Common myeloid progenitor, CD34-positive (primary cell): ENCODE measurements at regions not wholly inside any gene's neighbourhood (a gene's known extent, or its start where the extent isn't known, plus 50 kb on each side); places are given as distances from the start of the nearest gene placed in this dataset.

Experiments used
- CTCF ChIA-PET: fragments of 350-600 bp; sonication (Branson Sonifier 250); formaldehyde crosslinking; loops from one replicate; lab custom pipeline; 2021; ENCODE audit warnings: antibody characterized with exemption; lab: Charles Lee
- POLR2A ChIA-PET: fragments of 350-600 bp; sonication (Branson Sonifier 250); formaldehyde crosslinking; loops from one replicate; lab custom pipeline; 2021; ENCODE audit warnings: antibody characterized with exemption; lab: Charles Lee
- DNase-seq, 3 donors: peaks; one replicate each; pipeline versions ENCODE4 v3.0.0 to v3.0.0-alpha.2; 2013
- H3K27ac ChIP-seq, 2 experiments: 1 replicate in 1 of 2; 2 replicates in 1 of 2; pipeline ENCODE4 v1.7.0; 2013; ENCODE audit warnings: inconsistent platforms in 2 of 2, low read length in 2 of 2, mild to moderate bottlenecking in 2 of 2, low read depth in 1 of 2, moderate library complexity in 1 of 2; ENCODE audit not compliant: severe bottlenecking in 2 of 2, insufficient read depth in 1 of 2, poor library complexity in 1 of 2
- H3K27me3 ChIP-seq, 5 experiments: replicated peaks in 2 of 5; 1 replicate in 3 of 5; 2 replicates in 2 of 5; pipeline versions ENCODE4 v1.6.1 to v1.7.0; 2013; ENCODE audit warnings: low read length in 4 of 5, mild to moderate bottlenecking in 2 of 5, moderate library complexity in 2 of 5, inconsistent platforms in 1 of 5; ENCODE audit not compliant: insufficient read depth in 5 of 5, control insufficient read depth in 4 of 5
- H3K36me3 ChIP-seq, 4 experiments: 1 replicate in 2 of 4; 2 replicates in 2 of 4; pipeline versions ENCODE4 v1.6.1 to v1.7.0; 2013; ENCODE audit warnings: low read length in 3 of 4, control low read depth in 1 of 4, mild to moderate bottlenecking in 1 of 4; ENCODE audit not compliant: control insufficient read depth in 4 of 4, insufficient read depth in 4 of 4
- H3K4me1 ChIP-seq, 4 experiments: 1 replicate in 3 of 4; 2 replicates in 1 of 4; pipeline versions ENCODE4 v1.6.1 to v1.7.1; 2013; ENCODE audit warnings: low read length in 3 of 4, mild to moderate bottlenecking in 3 of 4, control low read depth in 1 of 4, inconsistent platforms in 1 of 4, moderate library complexity in 1 of 4; ENCODE audit not compliant: control insufficient read depth in 4 of 4, insufficient read depth in 4 of 4; ENCODE audit errors: control extremely low read depth in 1 of 4
- H3K4me3 ChIP-seq, 7 experiments: 1 replicate in 4 of 7; 2 replicates in 3 of 7; pipeline versions ENCODE4 v1.5.1 to v1.7.0; 2013; ENCODE audit warnings: mild to moderate bottlenecking in 7 of 7, low read length in 6 of 7, moderate library complexity in 6 of 7, inconsistent platforms in 2 of 7, low read depth in 2 of 7, control low read depth in 1 of 7; ENCODE audit not compliant: insufficient read depth in 4 of 7, control insufficient read depth in 1 of 7; ENCODE audit errors: extremely low read depth in 1 of 7
- H3K9me3 ChIP-seq, 5 experiments: 1 replicate in 4 of 5; 2 replicates in 1 of 5; pipeline versions ENCODE4 v1.6.1 to v1.7.1; 2013; ENCODE audit warnings: low read length in 4 of 5, mild to moderate bottlenecking in 2 of 5, inconsistent platforms in 1 of 5, low read depth in 1 of 5, moderate library complexity in 1 of 5; ENCODE audit not compliant: control insufficient read depth in 4 of 5, insufficient read depth in 2 of 5; ENCODE audit errors: control extremely low read depth in 1 of 5
- WGBS: methylation state at CpG from one replicate; pipeline ENCODE4 v1.1.5; 2013; ENCODE audit not compliant: insufficient coverage; 5-methylcytosine and 5-hydroxymethylcytosine counted together

DNA sequence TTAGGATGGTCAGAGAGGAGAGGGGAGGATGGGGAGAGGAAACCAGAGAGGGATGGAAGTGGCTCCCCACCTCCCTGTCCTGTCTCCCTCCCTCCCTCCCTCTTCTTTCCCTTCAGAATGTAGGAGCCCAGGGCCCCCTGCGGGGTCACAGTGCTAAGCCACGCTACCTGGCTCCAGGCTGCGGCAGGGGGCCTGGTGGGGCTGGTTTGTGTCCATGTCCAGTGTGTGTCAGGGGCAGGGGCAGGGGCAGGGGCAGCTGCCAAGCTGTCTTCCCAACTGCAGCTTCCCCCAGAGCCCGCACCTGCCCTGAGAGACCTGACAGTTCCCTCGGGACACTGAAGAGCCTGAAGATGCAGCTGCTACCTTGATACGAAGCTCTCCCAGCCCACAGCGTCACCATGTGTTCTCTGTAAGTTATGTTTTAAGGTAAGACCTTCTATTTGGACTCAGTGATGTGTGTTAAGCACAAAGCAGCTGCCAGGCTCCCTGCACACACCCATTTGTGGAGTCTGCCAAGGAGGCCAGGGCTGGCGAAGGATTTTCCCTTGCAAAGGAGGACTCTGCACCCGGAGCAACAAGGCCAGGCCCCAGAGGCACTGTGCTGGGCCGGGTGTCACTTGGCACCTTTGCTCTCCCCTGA lies 121.8 kb upstream of the SMAD3 start:
- Histone ChIP-seq H3K4me1 (peaks cover 0 to 4% (median 0%) of the 10 kb centered on the region in 4 experiments), H3K27ac (no peak overlapping the region), H3K4me3 (no peak overlapping the region), H3K27me3 (no peaks in the 10 kb centered on the region), H3K36me3 (no peaks in the 10 kb centered on the region), H3K9me3 (no peaks in the 10 kb centered on the region)
- no peak for DNase-seq
- ChIA-PET POLR2A (no interaction called here), CTCF (interaction anchor here (0.8 to 5.5 kb wide), 3 partner anchors 35 to 512 kb away, joined by 3 to 39 read pairs (median 6); no protein-coding TSS in a partner anchor)
- 96% methylated on average over 9 of the region's 10 CpGs for WGBS

- ChIA-PET CTCF (interaction anchor here (0.8 to 5.5 kb wide), 4 partner anchors 36 to 511 kb away, joined by 3 to 39 read pairs (median 4); no protein-coding TSS in a partner anchor), POLR2A (no interaction called here)
- no peaks in the 10 kb centered on the region for H3K36me3 ChIP-seq
- H3K27me3 ChIP-seq, result no peaks in the 10 kb centered on the region
- no peak overlapping the region for H3K4me3 ChIP-seq
- no peak for DNase-seq
- 95% methylated on average over 11 of the region's 14 CpGs for WGBS
- peaks cover 0 to 4% (median 0%) of the 10 kb centered on the region in 4 experiments for H3K4me1 ChIP-seq
- no peaks in the 10 kb centered on the region for H3K9me3 ChIP-seq
- H3K27ac ChIP-seq, result no peak overlapping the region
Observed at GRCh38 chr15:66944121-66944520, 121.3 kb upstream of the SMAD3 start.

GRCh38 chr15:66945286-66945685 lies 120.1 kb upstream of the SMAD3 start:
- ChIA-PET CTCF (interaction anchor here (1.2 to 5.5 kb wide), 7 partner anchors 11 to 488 kb away, joined by 3 to 39 read pairs (median 6); no protein-coding TSS in a partner anchor), POLR2A (no interaction called here)
- Histone ChIP-seq H3K4me3 (no peak overlapping the region), H3K27me3 (no peaks in the 10 kb centered on the region), H3K4me1 (peaks cover 0 to 4% (median 0%) of the 10 kb centered on the region in 4 experiments), H3K27ac (no peak overlapping the region), H3K9me3 (no peaks in the 10 kb centered on the region), H3K36me3 (no peaks in the 10 kb centered on the region)
- no peak for DNase-seq
- WGBS, result 100% methylated on average over 1 of the region's 3 CpGs

DNA sequence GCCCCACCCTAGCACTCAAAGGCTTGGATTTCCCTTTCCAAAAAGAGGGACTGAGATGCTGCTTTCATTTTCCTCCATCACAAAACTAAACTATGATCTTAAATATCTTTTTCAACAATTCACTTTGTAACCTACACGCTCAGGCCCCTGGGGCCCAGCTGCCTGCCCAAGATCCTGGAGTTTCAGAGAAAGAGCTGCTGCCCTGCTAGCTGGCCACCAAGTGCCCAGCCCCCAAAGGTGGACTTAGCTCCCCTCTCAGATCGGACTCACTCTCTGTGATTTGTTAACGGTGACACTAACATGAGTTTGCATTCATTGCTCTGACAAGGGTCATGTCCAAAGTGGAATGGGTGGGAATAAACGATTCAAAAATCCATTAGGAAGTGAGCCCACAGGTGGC lies 119.6 kb upstream of the SMAD3 start:
- ChIA-PET CTCF (interaction anchor here (0.9 to 5.5 kb wide), 15 partner anchors 11 to 487 kb away, joined by 3 to 39 read pairs (median 5); no protein-coding TSS in a partner anchor), POLR2A (no interaction called here)

DNA sequence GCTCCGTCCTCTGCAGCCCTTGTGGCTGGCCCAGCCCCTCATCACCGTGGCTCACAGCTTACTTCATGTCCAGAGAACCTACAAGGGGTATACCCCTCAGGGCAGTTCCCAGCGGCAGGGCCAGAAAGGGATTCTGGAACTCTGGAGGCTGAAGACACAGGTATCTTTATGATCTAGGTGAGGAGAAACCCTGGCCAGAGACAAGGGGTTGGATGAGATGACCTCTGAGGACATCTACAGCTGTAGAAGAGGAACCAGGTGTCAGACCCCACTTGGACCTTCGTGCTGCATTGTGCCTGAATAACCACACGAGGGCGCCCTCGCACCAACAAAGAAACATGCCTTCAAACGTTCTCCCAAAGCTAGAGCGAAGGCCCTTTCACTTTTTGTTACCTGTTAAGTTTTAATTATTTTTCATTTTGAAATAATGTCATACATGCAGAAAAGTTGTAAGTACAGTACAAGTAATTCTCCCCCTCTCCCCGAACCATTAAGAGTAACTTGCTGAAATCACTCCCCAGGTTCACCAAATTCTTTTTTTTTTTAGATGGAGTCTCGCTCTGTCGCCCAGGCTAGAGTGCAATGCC lies 118.7 kb upstream of the SMAD3 start:
- H3K4me3 ChIP-seq, result no peak overlapping the region
- H3K4me1 ChIP-seq, result peaks cover 0 to 4% (median 0%) of the 10 kb centered on the region in 4 experiments
- H3K36me3 ChIP-seq, result no peaks in the 10 kb centered on the region
- POLR2A ChIA-PET, result interaction anchor here (0.6 to 0.7 kb wide), 4 partner anchors 81 to 240 kb away, joined by 3 to 6 read pairs (median 4); no protein-coding TSS in a partner anchor
- CTCF ChIA-PET, result interaction anchor here (0.6 to 5.5 kb wide), 24 partner anchors 9 to 889 kb away, joined by 3 to 39 read pairs (median 4); no protein-coding TSS in a partner anchor
- no peaks in the 10 kb centered on the region for H3K27me3 ChIP-seq
- peak; percentile 73 to 86 (median 80) for DNase-seq
- 83% methylated on average over 3 of the region's 12 CpGs for WGBS
- H3K9me3 ChIP-seq, result no peaks in the 10 kb centered on the region
- H3K27ac ChIP-seq, result no peak overlapping the region

More for the DNA sequence above, 119.6 kb upstream of the SMAD3 start:
- Histone ChIP-seq H3K27me3 (no peaks in the 10 kb centered on the region), H3K4me3 (no peak overlapping the region), H3K4me1 (peaks cover 0 to 4% (median 0%) of the 10 kb centered on the region in 4 experiments), H3K27ac (no peak overlapping the region), H3K36me3 (no peaks in the 10 kb centered on the region), H3K9me3 (no peaks in the 10 kb centered on the region)
- no peak for DNase-seq
- 86% methylated on average over 4 of the region's 4 CpGs for WGBS

DNA sequence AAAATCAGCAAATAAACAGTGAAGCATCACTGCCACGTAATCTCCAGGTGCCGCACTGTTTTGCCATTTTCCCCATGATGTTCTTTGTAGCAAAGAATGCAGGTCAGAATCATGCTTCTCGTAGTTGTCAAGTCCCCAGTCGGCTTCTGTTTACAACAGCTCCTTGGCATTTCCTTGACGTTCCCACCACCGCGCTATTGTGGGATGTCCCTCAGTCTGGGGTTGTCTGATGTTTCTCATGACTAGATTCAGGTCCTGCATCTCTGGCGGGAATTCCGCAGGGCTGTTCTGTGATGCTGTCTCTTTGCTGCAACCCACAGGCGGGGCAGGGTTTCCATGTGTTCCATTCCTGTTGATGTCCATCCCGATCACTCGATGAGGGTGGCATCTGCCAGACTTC lies 117.9 kb upstream of the SMAD3 start:
- Histone ChIP-seq H3K9me3 (no peaks in the 10 kb centered on the region), H3K4me1 (peaks cover 0 to 7% (median 0%) of the 10 kb centered on the region in 4 experiments), H3K4me3 (no peak overlapping the region), H3K27ac (no peak overlapping the region), H3K36me3 (no peaks in the 10 kb centered on the region), H3K27me3 (no peaks in the 10 kb centered on the region)
- ChIA-PET POLR2A (no interaction called here), CTCF (interaction anchor here (1.4 to 3.1 kb wide), 7 partner anchors 9 to 486 kb away, joined by 3 to 13 read pairs (median 7); no protein-coding TSS in a partner anchor)
- 98% methylated on average over 10 of the region's 12 CpGs for WGBS
- no peak for DNase-seq
